CD4-positive, alpha-beta T cell (primary cell): ENCODE measurements at regions not wholly inside any gene's neighbourhood (a gene's known extent, or its start where the extent isn't known, plus 50 kb on each side); places are given as distances from the start of the nearest gene placed in this dataset.
"Not testable (repeated sequence)": the region's sequence is repeated elsewhere in the genome, so short reads cannot be mapped to it uniquely, and the experiment has no call there.

Experiments
- ATAC-seq: fragments of 200-7000 bp; cut with Tn5 transposase; one replicate; pipeline ENCODE4 v1.10.0; 2022; ENCODE audit warnings: mild to moderate bottlenecking; ENCODE audit not compliant: poor library complexity
- CTCF ChIA-PET: fragments of 350-600 bp; sonication (Branson Sonifier 250); formaldehyde crosslinking; loops from one replicate; lab custom pipeline; 2021; ENCODE audit warnings: antibody characterized with exemption, inconsistent platforms; lab: Charles Lee
- POLR2A ChIA-PET: fragments of 350-600 bp; sonication (Branson Sonifier 250); formaldehyde crosslinking; loops from one replicate; lab custom pipeline; 2021; ENCODE audit warnings: antibody characterized with exemption, inconsistent platforms; lab: Charles Lee
- DNase-seq, 14 experiments: peaks; one replicate each; pipeline ENCODE4 v3.0.0-alpha.2; 2013 to 2020; ENCODE audit warnings: mixed read lengths in 2 of 14
- H3K27ac ChIP-seq, 2 donors: one replicate each; pipeline versions ENCODE4 v1.5.1 to v1.7.0; 2013; ENCODE audit warnings: low read length in 2 of 2, low read depth in 1 of 2, mild to moderate bottlenecking in 1 of 2
- H3K27me3 ChIP-seq, 2 experiments: 1 replicate in 1 of 2; 2 replicates in 1 of 2; pipeline versions ENCODE4 v1.6.1 to v1.7.0; 2013; ENCODE audit warnings: low read length in 2 of 2, control low read depth in 1 of 2, mild to moderate bottlenecking in 1 of 2, moderate library complexity in 1 of 2; ENCODE audit not compliant: insufficient read depth in 2 of 2, control insufficient read depth in 1 of 2
- H3K36me3 ChIP-seq: one replicate; pipeline ENCODE4 v1.6.1; 2013; ENCODE audit warnings: low read length, control low read depth; ENCODE audit not compliant: insufficient read depth
- H3K4me1 ChIP-seq: one replicate; pipeline ENCODE4 v1.6.1; 2013; ENCODE audit warnings: low read length, control low read depth; ENCODE audit not compliant: insufficient read depth
- H3K4me3 ChIP-seq: one replicate; pipeline ENCODE4 v1.5.1; 2013; ENCODE audit warnings: mild to moderate bottlenecking, low read length, moderate library complexity
- H3K9me3 ChIP-seq, 2 experiments: 1 replicate in 1 of 2; 2 replicates in 1 of 2; pipeline versions ENCODE4 v1.6.1 to v1.7.0; 2013; ENCODE audit warnings: low read length in 2 of 2, mild to moderate bottlenecking in 2 of 2, control low read depth in 1 of 2, moderate library complexity in 1 of 2; ENCODE audit not compliant: control insufficient read depth in 1 of 2, insufficient read depth in 1 of 2
- H3K27ac Mint-ChIP-seq: one replicate; pipeline ENCODE4 v1.8.0; 2020; ENCODE audit warnings: mixed read lengths
- H3K27me3 Mint-ChIP-seq: one replicate; pipeline ENCODE4 v1.8.0; 2021; ENCODE audit warnings: mixed read lengths
- H3K36me3 Mint-ChIP-seq: one replicate; pipeline ENCODE4 v1.8.0; 2021; ENCODE audit warnings: low read depth, mixed read lengths
- H3K4me1 Mint-ChIP-seq: one replicate; pipeline ENCODE4 v1.8.0; 2021; ENCODE audit warnings: low read depth, mixed read lengths
- H3K4me3 Mint-ChIP-seq: one replicate; pipeline ENCODE4 v1.8.0; 2020; ENCODE audit warnings: mild to moderate bottlenecking, mixed read lengths
- H3K9me3 Mint-ChIP-seq: one replicate; pipeline ENCODE4 v1.8.0; 2020; ENCODE audit warnings: mixed read lengths
- intact Hi-C, 2 experiments: fragments of 100-400 bp; cut with DNase I in 1 of 2; cut with micrococcal nuclease in 1 of 2; formaldehyde crosslinking; loops; one replicate each; pipeline versions ENCODE4 v1.15.1 to v1.9.0; 2023 to 2025; cut with DNase I, micrococcal nuclease
- TF ChIP-seq, protein P1 (sequence below): fragments of 200-600 bp; IDR thresholded peaks from one replicate; pipeline ENCODE4 v1.8.0; 2022; ENCODE audit warnings: antibody characterized with exemption, mild to moderate bottlenecking

- Histone ChIP-seq H3K9me3 (no peaks in the 10 kb centered on the region), H3K27ac (no peak overlapping the region), H3K27me3 (no peaks in the 10 kb centered on the region), H3K4me1 (no peaks in the 10 kb centered on the region), H3K4me3 (no peak overlapping the region), H3K36me3 (no peaks in the 10 kb centered on the region)
- Mint-ChIP-seq H3K36me3 (no peaks in the 10 kb centered on the region), H3K4me1 (no peaks in the 10 kb centered on the region), H3K9me3 (no peaks in the 10 kb centered on the region), H3K4me3 (no peak overlapping the region), H3K27me3 (no peaks in the 10 kb centered on the region), H3K27ac (no peak overlapping the region)
- intact Hi-C loops, result loop anchor here in 1 of 2 experiments (5.0 kb wide), 1 partner anchor 328 kb away; no protein-coding TSS in a partner anchor
- TF ChIP-seq, protein P1, sequence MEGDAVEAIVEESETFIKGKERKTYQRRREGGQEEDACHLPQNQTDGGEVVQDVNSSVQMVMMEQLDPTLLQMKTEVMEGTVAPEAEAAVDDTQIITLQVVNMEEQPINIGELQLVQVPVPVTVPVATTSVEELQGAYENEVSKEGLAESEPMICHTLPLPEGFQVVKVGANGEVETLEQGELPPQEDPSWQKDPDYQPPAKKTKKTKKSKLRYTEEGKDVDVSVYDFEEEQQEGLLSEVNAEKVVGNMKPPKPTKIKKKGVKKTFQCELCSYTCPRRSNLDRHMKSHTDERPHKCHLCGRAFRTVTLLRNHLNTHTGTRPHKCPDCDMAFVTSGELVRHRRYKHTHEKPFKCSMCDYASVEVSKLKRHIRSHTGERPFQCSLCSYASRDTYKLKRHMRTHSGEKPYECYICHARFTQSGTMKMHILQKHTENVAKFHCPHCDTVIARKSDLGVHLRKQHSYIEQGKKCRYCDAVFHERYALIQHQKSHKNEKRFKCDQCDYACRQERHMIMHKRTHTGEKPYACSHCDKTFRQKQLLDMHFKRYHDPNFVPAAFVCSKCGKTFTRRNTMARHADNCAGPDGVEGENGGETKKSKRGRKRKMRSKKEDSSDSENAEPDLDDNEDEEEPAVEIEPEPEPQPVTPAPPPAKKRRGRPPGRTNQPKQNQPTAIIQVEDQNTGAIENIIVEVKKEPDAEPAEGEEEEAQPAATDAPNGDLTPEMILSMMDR, result no peak
- ATAC-seq, result no peak
- ChIA-PET POLR2A (no interaction called here), CTCF (no interaction called here)
- DNase-seq, result no peak
Measured at GRCh38 chr15:38019066-38019465, 84.6 kb downstream of the TMCO5A start.

DNA sequence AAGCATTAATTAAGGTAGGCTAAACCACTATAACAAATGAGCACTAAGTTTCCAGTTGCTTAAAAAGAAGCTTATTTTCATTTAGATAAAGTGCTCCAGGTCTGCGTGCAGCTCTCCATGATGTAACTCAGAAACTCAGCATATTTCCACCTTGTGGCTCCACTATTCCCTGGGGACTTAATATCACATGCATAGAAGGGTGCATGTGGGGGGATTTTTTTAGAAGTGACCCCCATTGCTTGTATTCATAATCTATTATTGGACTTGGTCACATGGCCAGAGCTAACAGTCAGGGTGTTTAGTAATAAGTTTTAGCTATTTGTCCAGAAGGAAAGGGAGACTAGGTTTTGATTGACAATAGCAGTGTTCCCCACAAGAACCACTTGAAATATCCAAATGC is 86.8 kb downstream of the TMCO5A start:
- TF ChIP-seq, protein P1, result no peak
- intact Hi-C loops, result no loop called here
- DNase-seq (no peak), ATAC-seq (no peak)
- no peaks in the 10 kb centered on the region for H3K4me1 ChIP-seq
- no peaks in the 10 kb centered on the region for H3K4me1 Mint-ChIP-seq
- no peak overlapping the region for H3K27ac ChIP-seq
- H3K36me3 ChIP-seq, result no peaks in the 10 kb centered on the region
- ChIA-PET CTCF (no interaction called here), POLR2A (no interaction called here)
- no peaks in the 10 kb centered on the region for H3K9me3 Mint-ChIP-seq
- H3K4me3 Mint-ChIP-seq, result no peak overlapping the region
- no peaks in the 10 kb centered on the region for H3K27me3 ChIP-seq
- H3K27ac Mint-ChIP-seq, result no peak overlapping the region
- H3K36me3 Mint-ChIP-seq, result no peaks in the 10 kb centered on the region
- no peaks in the 10 kb centered on the region for H3K27me3 Mint-ChIP-seq
- no peak overlapping the region for H3K4me3 ChIP-seq
- no peaks in the 10 kb centered on the region for H3K9me3 ChIP-seq

DNA sequence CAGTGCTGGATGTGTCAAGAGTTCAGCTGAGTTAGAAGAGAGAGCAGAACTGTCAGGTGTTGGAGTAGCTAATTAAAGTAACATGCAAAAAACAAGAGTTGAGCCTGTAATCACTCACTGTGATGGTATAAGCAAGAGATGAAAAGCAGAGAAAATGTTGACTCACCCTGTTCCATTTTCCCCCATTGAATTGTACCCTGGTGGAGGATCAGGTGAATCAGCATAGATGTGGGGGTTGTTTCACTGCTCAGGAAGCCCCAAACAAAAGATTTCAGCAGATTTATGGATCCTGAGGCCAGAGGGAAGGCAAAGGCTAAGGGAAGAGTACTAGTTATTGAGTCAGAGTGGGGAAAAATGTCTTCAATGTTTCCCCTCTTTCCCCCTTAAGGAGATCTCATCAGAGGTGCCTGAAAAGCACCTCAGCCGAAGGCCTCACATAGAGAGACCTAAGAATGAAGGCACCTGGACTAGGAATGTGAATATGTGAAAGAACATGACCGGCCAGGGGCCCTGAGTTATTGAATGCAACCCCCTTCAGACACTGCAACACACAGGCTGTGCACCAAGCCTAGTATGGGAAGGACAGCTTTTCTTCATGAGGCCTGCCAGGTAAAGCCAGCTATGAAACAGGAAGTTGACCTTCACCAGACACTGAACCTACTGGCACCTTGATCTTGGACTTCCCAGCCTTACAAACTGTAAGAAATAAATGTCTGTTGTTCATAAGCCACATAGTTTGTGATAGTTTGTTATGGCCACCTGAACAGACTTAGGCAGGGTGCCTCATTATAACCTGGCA is 90.1 kb downstream of the TMCO5A start:
- Histone ChIP-seq H3K4me1 (no peaks in the 10 kb centered on the region), H3K27me3 (peaks cover 0 to under 1% of the 10 kb centered on the region in 2 experiments), H3K36me3 (no peaks in the 10 kb centered on the region), H3K4me3 (no peak overlapping the region), H3K9me3 (no peaks in the 10 kb centered on the region), H3K27ac (no peak overlapping the region)
- POLR2A ChIA-PET, result no interaction called here
- no peak for DNase-seq
- intact Hi-C loops, result no loop called here
- Mint-ChIP-seq H3K27ac (no peak overlapping the region), H3K36me3 (no peaks in the 10 kb centered on the region), H3K9me3 (no peaks in the 10 kb centered on the region), H3K4me3 (no peak overlapping the region), H3K4me1 (no peaks in the 10 kb centered on the region), H3K27me3 (peaks cover 4% of the 10 kb centered on the region)
- TF ChIP-seq, protein P1, result no peak
- no peak for ATAC-seq
- CTCF ChIA-PET, result no interaction called here

DNA sequence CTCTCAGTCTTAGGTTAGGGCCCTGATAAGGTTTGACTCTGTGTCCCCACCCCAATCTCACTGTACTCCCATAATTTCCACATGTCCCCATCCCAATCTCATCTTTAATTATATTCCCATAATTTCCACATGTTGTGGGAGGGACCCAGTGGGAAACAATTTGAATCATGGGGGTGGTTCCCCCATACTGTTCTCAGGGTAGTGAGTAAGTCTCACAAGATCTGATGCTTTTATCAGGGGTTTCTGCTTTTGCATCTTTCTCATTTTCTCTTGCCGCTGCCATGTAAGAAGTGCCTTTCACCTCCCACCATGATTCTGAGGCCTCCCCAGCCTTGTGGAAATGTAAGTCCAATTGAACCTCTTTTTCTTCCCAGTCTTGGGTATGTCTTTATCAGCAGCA is 91.2 kb downstream of the TMCO5A start:
- H3K9me3 ChIP-seq, H3K4me1 Mint-ChIP-seq: not testable (repeated sequence)

More for the DNA sequence above, 91.2 kb downstream of the TMCO5A start:
- H3K9me3 Mint-ChIP-seq, H3K36me3 Mint-ChIP-seq, H3K4me3 ChIP-seq, H3K27me3 Mint-ChIP-seq, H3K4me1 ChIP-seq, H3K36me3 ChIP-seq, ATAC-seq, CTCF ChIA-PET, H3K27me3 ChIP-seq, H3K4me3 Mint-ChIP-seq, POLR2A ChIA-PET, intact Hi-C loops, H3K27ac Mint-ChIP-seq, H3K27ac ChIP-seq, DNase-seq: not testable (repeated sequence)
